ENCODE measurements at regions not wholly inside any gene's neighbourhood (a gene's known extent, or its start where the extent isn't known, plus 50 kb on each side); places are given as distances from the start of the nearest gene placed in this dataset.

GRCh38 chr1:242761556-242761955, 237.1 kb upstream of the PLD5 start (continued):
- no peak for TF ChIP-seq REST (IDR thresholded peaks at IDR 0.05; ENCODE audit: unreplicated experiment)
- no peak for TF ChIP-seq JUNB (IDR thresholded peaks at IDR 0.05; ENCODE audit: unreplicated experiment)

GRCh38 chr1:242754926-242755325, 230.4 kb upstream of the PLD5 start:
- Mint-ChIP-seq H3K4me3 (no peak overlapping the region), H3K36me3 (ENCODE audit: low read depth) (no peaks in the 10 kb centered on the region), H3K27me3 (ENCODE audit: insufficient read depth, low read depth, poor library complexity) (no peaks in the 10 kb centered on the region), H3K27ac (peak overlapping the region; percentile 58; the same call in 1 of the 2 replicates), H3K4me1 (no peaks in the 10 kb centered on the region), H3K9me3 (no peaks in the 10 kb centered on the region)
- Histone ChIP-seq H3K27me3 (ENCODE audit: insufficient read depth) (no peaks in the 10 kb centered on the region), H4K20me1 (replicated peaks; ENCODE audit: insufficient read depth) (no peaks in the 10 kb centered on the region), H3F3A (replicated peaks; ENCODE audit: low read depth) (no peaks in the 10 kb centered on the region), H3K27ac (ENCODE audit: low read depth) (no peak overlapping the region), H3K4me3 (no peak overlapping the region), H3K9me2 (ENCODE audit: insufficient read depth) (no peaks in the 10 kb centered on the region), H3K36me3 (ENCODE audit: insufficient read depth) (no peaks in the 10 kb centered on the region), H3K4me1 (ENCODE audit: insufficient read depth) (no peaks in the 10 kb centered on the region; the same call in 1 of the 2 replicates), H3K4me2 (no peak overlapping the region), H2AFZ (no peak overlapping the region), H3K79me2 (replicated peaks; ENCODE audit: insufficient read depth) (no peaks in the 10 kb centered on the region)
- DNase-seq (ENCODE audit: low spot score) (no peak), ATAC-seq (no peak)
- TF ChIP-seq NANOG (IDR thresholded peaks at IDR 0.05; ENCODE audit: borderline replicate concordance) (no peak), JUNB (IDR thresholded peaks at IDR 0.05; ENCODE audit: unreplicated experiment) (no peak), ZNF331 (CRISPR knock-in tag; IDR thresholded peaks at IDR 0.05; ENCODE audit: low read depth) (no peak), EZH2phosphoT487 (IDR thresholded peaks at IDR 0.05; ENCODE audit: unreplicated experiment) (no peak), REST (IDR thresholded peaks at IDR 0.05; ENCODE audit: unreplicated experiment) (no peak), POLR2AphosphoS5 (IDR thresholded peaks at IDR 0.05; ENCODE audit: low read depth) (no peak), STAT1 (IDR thresholded peaks at IDR 0.05; ENCODE audit: unreplicated experiment) (no peak), CREB1 (CRISPR knock-in tag; IDR thresholded peaks at IDR 0.05; ENCODE audit: low read depth) (no peak), ZNF114 (CRISPR knock-in tag; IDR thresholded peaks at IDR 0.05) (no peak), CTCF (conservative IDR thresholded peaks at IDR 0.05; ENCODE audit: low read depth in 2 of 2) (no peak), EZH2 (IDR thresholded peaks at IDR 0.05; ENCODE audit: low read depth, unreplicated experiment) (no peak), ETS1 (IDR thresholded peaks at IDR 0.05) (no peak)

All from GM23338 (cell line).